HG02981 (cell line): ENCODE measurements at regions not wholly inside any gene's neighbourhood (a gene's known extent, or its start where the extent isn't known, plus 50 kb on each side); places are given as distances from the start of the nearest gene placed in this dataset.

Source experiments
- ATAC-seq: cut with Tn5 transposase; IDR thresholded peaks from one replicate; pipeline ENCODE4 v1.9.1; 2021; ENCODE audit warnings: mild to moderate bottlenecking, moderate library complexity; ENCODE audit not compliant: unreplicated experiment

- ATAC-seq, result no peak
These were observed 55.2 kb upstream of the RNF24 start for GRCh38 chr20:4070323-4071177.

- ATAC-seq, result no peak
These were observed 54.4 kb upstream of the RNF24 start for GRCh38 chr20:4069751-4070150.

DNA sequence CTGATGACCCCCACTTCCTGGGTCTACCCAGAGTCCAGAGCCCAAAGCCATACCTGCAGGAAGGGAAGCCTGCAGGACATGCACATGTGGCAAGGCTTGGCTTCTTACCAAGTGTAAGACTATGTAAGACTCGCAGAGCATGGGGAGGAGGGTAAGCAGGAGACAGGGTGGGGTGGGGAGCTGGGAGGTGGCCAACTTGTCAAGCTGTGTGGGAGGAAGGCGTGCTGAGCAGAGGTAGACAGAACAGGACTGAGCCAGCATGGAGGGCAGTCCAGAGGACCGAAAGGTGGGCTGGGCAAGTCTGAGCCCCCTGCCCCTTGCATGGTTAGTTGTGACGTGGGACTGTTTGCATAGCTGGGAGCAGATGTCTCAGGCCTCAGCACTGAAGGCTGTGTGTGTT is 53.4 kb upstream of the RNF24 start:
- no peak for ATAC-seq

- no peak for ATAC-seq
These were observed 52.4 kb upstream of the RNF24 start for GRCh38 chr20:4067600-4068261.

- no peak for ATAC-seq
These were observed 51.2 kb upstream of the RNF24 start for GRCh38 chr20:4066551-4066950.

DNA sequence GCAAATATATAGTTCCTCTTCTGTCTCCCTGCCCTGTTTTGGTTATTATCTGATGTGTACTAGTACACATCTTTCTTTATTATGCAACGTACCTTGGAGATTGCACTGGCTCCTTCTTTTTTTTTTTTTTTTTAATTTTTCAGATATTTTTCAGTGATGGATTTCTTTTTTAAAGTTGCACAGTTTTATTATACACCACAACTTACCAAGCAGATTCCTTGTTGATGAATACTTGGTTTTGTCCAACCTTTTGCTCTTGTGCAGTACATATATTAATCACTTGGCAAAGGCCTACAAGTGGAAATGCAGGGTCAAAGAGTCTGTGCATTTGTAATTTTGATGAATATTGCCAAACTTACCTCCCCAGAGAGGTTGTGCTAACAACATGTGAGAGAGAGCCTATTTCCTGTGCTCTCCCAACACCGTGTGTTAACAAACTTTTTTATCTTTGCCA is 50.1 kb upstream of the RNF24 start:
- ATAC-seq, result no peak
